SJCRH30 (cell line): ENCODE measurements at regions not wholly inside any gene's neighbourhood (a gene's known extent, or its start where the extent isn't known, plus 50 kb on each side); places are given as distances from the start of the nearest gene placed in this dataset.
"Not testable (repeated sequence)": the region's sequence is repeated elsewhere in the genome, so short reads cannot be mapped to it uniquely, and the experiment has no call there.

Experiments
- DNase-seq, 2 experiments: peaks; one replicate each; pipeline ENCODE4 v3.0.0-alpha.2; 2015 to 2020
- H3K27ac ChIP-seq: fragments of 250-450 bp; sonication (Bioruptor Pico); 2 replicates; pipeline ENCODE4 v1.5.1; 2020; ENCODE audit warnings: mild to moderate bottlenecking, moderate library complexity
- H3K27me3 ChIP-seq: fragments of 250-450 bp; sonication (Bioruptor Pico); 2 replicates; pipeline ENCODE4 v1.5.1; 2020; ENCODE audit warnings: mild to moderate bottlenecking, moderate library complexity
- H3K36me3 ChIP-seq: fragments of 250-450 bp; sonication (Bioruptor Pico); 2 replicates; pipeline ENCODE4 v1.5.1; 2020; ENCODE audit warnings: mild to moderate bottlenecking, moderate library complexity
- H3K4me1 ChIP-seq: fragments of 250-450 bp; sonication (Bioruptor Pico); 2 replicates; pipeline ENCODE4 v1.5.1; 2020; ENCODE audit warnings: mild to moderate bottlenecking, moderate library complexity
- H3K4me3 ChIP-seq: fragments of 250-450 bp; sonication (Bioruptor Pico); 2 replicates; pipeline ENCODE4 v1.5.1; 2020; ENCODE audit warnings: mild to moderate bottlenecking, moderate library complexity
- H3K9me3 ChIP-seq: fragments of 250-450 bp; sonication (Bioruptor Pico); replicated peaks from 2 replicates; pipeline ENCODE4 v1.5.1; 2020; ENCODE audit warnings: mild to moderate bottlenecking, moderate library complexity

DNA sequence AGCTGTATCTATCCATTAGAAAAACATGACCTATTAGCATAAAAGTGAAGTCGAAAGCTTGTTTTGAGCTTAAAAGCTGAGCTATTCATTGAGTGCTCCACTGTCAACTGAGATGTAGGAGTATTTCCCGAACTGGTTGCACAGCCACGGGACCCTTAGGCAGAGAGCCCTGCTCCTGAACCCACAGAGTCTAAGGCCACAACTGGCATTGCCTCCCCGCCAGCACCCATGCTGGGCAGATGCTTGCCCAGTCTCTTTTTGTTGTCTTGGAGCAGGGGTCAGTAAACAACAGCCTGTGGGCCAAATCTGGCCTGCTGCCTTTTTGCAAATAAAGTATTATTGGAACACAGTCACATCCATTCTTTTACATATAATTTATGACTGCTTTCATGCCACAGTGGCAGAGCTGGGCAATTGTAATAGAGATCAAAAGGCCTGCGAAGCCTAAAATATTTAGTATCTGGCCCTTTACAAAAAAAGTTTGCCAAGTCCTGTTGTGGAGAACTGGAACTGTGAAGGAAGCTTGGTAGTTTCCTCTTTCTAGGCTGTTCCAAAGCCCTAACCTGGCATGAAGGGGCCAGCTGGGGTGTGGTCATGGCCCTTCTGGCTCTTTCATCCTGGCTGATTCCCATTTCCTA is 58.4 kb upstream of the WAPL start:
- no peak for DNase-seq
- no peaks in the 10 kb centered on the region for H3K9me3 ChIP-seq
- H3K4me3 ChIP-seq: no peak overlapping the region
- no peaks in the 10 kb centered on the region for H3K27me3 ChIP-seq
- no peak overlapping the region for H3K27ac ChIP-seq
- H3K4me1 ChIP-seq: no peaks in the 10 kb centered on the region
- no peaks in the 10 kb centered on the region for H3K36me3 ChIP-seq

DNA sequence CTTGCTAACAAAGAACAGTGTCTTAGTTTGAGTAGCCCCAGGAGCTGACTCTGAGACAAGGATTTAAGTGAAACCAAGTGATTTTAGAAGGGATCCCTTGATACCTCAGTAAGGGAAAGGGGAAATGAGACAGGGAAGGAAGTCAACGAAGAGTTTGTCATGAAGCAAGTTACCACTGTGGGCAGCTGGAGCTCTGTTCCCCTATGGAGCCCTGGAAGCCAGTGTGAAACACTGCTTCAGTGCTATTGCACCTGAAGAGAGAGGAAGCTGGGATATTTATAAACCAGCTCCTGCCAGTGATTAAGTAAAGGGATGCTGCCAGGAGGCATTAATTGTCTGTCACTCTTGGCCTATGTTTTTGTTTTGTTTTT is 58.9 kb upstream of the WAPL start:
- Histone ChIP-seq H3K9me3 (no peaks in the 10 kb centered on the region), H3K36me3 (no peaks in the 10 kb centered on the region), H3K4me1 (no peaks in the 10 kb centered on the region), H3K27me3 (no peaks in the 10 kb centered on the region), H3K27ac (no peak overlapping the region), H3K4me3 (no peak overlapping the region)
- no peak for DNase-seq

DNA sequence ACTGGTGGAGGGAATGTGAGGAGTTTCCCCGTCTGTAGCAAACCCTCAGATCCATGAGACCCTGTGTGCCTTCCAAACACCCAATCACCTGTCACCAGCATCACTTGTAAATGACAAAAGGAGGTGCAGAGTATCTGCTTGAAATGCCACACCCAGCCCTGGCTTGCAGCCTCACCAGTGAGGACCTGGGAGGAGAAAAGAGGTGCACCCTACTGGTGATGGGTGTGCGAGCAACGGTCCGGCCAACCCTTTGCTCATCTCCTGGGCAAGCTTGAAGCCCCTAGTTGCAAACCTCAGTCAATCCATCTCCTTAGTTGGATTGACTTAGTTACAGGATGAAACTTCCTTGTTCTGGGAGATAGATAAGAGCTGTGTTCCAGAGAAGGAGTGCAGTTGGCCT is 62.4 kb upstream of the WAPL start:
- Histone ChIP-seq H3K36me3 (no peaks in the 10 kb centered on the region), H3K27ac (no peak overlapping the region), H3K27me3 (no peaks in the 10 kb centered on the region), H3K9me3 (no peaks in the 10 kb centered on the region), H3K4me1 (no peaks in the 10 kb centered on the region), H3K4me3 (no peak overlapping the region)
- no peak for DNase-seq

DNA sequence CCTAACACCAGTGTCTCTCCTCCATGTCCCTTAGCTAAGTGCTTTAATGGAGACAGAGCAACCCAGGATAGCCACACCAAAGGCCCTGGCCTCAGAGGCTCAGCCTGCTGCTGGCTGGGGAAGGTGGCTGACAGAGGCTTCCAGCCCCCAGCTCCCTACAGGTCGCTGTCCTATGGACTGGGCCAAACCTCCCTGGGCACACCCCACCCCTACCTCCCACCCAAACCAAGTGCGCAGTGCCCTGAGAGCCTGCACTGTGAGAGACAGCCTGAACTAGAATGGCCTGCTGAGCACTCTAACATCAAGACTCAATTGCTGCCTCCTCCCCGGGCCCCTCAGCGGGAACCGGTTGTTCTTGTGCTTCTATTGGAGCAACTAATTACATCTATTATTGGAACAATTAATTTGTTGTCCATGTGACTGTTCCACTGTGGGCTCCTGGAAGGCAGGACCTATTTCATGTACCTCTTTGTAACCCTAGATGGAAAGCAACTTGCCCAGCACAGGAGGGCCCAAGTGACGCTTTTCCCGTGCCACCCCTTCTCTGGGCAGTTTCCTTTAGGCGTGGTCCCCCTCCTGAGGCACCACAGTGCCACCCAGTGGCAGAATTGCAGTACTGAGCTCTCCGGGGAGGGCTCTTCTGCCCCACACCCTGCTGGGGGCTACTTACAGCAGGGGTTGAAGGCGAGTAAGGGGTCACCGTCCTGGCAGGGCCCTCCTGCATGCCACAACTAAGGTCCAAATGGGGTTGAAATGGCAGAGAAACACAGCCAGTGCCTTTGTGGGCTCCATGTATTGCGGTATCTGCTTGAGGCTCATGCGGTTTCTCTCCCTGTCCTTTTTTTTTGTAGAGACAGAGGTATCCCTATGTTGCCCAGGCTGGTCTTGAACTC is 63.7 kb upstream of the WAPL start:
- no peaks in the 10 kb centered on the region for H3K9me3 ChIP-seq
- no peaks in the 10 kb centered on the region for H3K4me1 ChIP-seq
- H3K36me3 ChIP-seq: no peaks in the 10 kb centered on the region
- no peak overlapping the region for H3K27ac ChIP-seq
- H3K27me3 ChIP-seq: no peaks in the 10 kb centered on the region
- DNase-seq: peak; percentile 36 to 73
- no peak overlapping the region for H3K4me3 ChIP-seq

DNA sequence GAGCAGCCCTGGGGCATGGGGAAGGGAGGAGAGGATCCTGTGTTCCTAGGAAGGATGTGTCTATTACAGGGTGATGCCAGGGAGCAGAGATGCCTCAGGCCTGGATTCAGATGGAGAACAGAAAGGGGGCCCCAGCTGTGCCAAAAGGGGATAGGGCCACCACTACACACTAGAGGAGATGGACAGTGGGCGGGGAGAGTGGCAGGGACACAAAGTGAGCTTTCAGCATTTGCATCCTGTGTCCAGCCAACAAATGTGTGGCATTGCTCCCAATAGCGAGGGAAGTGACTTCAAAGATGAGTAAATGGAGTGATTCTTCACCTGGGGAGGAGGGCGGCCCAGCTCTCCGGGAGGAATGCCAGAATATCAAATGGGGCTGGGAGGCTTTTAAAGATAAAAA is 64.9 kb upstream of the WAPL start:
- DNase-seq: no peak
- Histone ChIP-seq H3K4me3 (no peak overlapping the region), H3K36me3 (no peaks in the 10 kb centered on the region), H3K27me3 (no peaks in the 10 kb centered on the region), H3K9me3 (no peaks in the 10 kb centered on the region), H3K27ac (no peak overlapping the region), H3K4me1 (no peaks in the 10 kb centered on the region)

DNA sequence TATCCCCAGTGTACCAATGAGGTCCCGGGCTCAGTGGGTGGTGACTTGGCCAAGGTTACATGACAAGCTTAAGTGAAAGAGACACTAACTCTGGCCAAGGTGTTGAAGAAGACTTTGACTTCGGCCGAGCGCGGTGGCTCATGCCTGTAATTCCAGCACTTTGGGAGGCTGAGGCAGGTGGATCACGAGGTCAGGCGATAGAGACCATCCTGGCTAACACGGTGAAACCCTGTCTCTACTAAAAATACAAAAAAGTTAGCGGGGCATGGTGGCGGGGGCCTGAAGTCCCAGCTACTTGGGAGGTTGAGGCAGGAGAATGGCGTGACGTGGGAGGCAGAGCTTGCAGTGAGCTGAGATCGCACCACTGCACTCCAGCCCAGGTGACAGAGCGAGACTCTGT is 65.6 kb upstream of the OPN4 start:
- H3K36me3 ChIP-seq, H3K27me3 ChIP-seq, H3K4me3 ChIP-seq, H3K9me3 ChIP-seq, H3K4me1 ChIP-seq, DNase-seq, H3K27ac ChIP-seq: not testable (repeated sequence)

DNA sequence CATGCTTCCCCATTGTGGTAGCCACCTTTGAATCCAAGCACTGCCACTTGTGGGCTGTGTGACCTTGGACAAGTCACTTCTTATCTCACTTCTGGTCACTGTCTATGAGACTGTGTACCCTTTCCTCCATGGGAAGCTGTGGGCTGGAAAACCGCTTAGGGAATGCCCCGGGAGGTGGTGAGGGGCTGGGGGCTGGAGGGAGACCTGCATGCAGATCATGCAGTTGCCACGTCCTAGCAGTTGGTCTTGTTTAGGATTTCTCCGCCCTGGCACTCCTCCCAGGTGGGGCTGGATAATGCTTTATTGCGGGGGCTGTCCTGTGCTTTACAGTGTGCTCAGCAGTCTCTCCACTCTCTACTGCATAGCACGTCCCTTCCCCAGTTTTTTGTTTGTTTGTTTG is 62.9 kb upstream of the OPN4 start:
- Histone ChIP-seq H3K9me3 (no peaks in the 10 kb centered on the region), H3K4me1 (no peaks in the 10 kb centered on the region), H3K4me3 (no peak overlapping the region), H3K27me3 (no peaks in the 10 kb centered on the region), H3K36me3 (no peaks in the 10 kb centered on the region), H3K27ac (no peak overlapping the region)
- DNase-seq: no peak

DNA sequence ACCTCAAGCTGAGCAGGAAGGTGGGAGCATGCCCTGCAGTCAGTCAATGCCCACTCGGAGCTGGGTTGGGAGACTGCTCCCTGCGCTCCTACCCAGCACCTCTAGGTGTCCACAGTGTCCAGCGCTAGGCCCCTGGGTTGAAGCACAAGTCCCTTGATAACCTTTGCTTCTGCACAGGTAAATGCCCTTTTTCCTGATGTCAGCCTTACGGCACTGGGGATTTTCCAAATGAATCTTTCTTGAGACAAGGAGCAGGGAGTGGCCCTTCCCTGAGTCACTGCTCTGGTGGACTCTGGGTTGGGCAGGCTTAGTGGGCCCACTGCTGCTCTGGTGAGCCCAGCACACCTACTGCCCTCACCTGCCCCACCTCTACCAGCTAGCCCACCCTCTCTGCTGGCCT is 61.9 kb upstream of the OPN4 start:
- DNase-seq: no peak
- Histone ChIP-seq H3K36me3 (no peaks in the 10 kb centered on the region), H3K27ac (no peak overlapping the region), H3K27me3 (no peaks in the 10 kb centered on the region), H3K9me3 (no peaks in the 10 kb centered on the region), H3K4me3 (no peak overlapping the region), H3K4me1 (no peaks in the 10 kb centered on the region)

DNA sequence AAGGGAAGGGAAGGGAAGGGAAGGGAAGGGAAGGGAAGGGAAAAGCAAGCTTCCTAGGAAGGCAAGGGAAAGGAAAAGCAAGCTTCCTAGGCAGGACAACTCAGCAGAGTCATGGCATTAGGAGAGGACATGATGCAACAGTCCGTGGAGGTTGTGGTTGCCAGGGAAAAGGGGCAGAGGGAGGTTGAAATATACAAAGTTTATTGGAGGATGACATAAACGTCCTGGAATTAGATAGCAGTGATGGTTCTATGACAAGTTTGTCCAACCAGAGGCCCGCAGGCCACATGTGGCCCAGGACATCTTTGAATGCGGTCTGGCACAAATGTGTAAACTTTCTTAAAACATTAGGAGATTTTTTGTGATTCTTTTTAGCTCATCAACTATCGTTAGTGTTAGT is 59.8 kb upstream of the OPN4 start:
- H3K9me3 ChIP-seq: no peaks in the 10 kb centered on the region
- no peaks in the 10 kb centered on the region for H3K27me3 ChIP-seq
- H3K4me3 ChIP-seq: no peak overlapping the region
- H3K36me3 ChIP-seq: no peaks in the 10 kb centered on the region
- H3K27ac ChIP-seq: no peak overlapping the region
- peaks cover 12% of the 10 kb centered on the region for H3K4me1 ChIP-seq
- DNase-seq: no peak

DNA sequence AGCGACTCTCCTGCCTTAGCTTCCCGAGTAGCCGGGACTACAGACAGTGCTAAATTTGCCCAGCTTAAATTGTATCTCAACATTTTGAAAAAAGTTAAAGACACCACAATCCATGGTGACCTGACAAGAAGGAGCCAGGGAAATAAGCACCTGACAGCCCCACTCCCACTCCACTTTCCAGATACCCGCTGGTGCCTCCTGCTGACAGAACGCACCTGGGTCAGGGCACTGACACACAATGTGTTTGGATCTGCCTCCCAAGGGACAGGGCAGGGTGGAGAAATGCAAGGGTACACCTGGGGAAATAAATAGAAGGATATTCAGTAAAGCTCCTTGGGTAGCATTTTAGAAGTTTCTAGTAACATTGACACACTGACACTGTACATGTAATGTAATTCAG is 58.9 kb upstream of the OPN4 start:
- H3K9me3 ChIP-seq: no peaks in the 10 kb centered on the region
- H3K36me3 ChIP-seq: no peaks in the 10 kb centered on the region
- no peak overlapping the region for H3K4me3 ChIP-seq
- no peak for DNase-seq
- H3K27me3 ChIP-seq: no peaks in the 10 kb centered on the region
- peaks cover 12% of the 10 kb centered on the region for H3K4me1 ChIP-seq
- H3K27ac ChIP-seq: no peak overlapping the region

DNA sequence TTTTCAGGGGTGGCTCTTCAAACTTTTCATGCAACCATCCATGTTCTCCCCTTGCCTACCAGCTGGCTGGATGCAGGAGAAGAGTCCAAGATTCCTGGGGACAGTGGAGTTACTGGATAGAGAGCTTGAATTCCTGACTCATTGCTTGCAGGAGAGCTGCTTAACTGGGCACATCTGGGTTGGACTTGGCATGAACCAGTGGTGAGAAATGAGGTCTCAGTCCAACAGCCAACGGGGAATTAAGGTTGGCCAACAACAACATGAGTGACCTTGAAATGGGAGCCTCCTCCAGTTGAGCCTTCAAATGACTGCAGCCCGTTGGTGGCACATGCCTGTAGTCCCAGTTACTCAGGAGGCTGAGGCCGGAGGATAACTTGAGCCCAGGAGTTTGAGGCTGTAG is 58.1 kb upstream of the OPN4 start:
- no peak overlapping the region for H3K4me3 ChIP-seq
- no peaks in the 10 kb centered on the region for H3K9me3 ChIP-seq
- no peaks in the 10 kb centered on the region for H3K27me3 ChIP-seq
- H3K27ac ChIP-seq: no peak overlapping the region
- no peak for DNase-seq
- H3K36me3 ChIP-seq: no peaks in the 10 kb centered on the region
- peaks cover 12% of the 10 kb centered on the region for H3K4me1 ChIP-seq

DNA sequence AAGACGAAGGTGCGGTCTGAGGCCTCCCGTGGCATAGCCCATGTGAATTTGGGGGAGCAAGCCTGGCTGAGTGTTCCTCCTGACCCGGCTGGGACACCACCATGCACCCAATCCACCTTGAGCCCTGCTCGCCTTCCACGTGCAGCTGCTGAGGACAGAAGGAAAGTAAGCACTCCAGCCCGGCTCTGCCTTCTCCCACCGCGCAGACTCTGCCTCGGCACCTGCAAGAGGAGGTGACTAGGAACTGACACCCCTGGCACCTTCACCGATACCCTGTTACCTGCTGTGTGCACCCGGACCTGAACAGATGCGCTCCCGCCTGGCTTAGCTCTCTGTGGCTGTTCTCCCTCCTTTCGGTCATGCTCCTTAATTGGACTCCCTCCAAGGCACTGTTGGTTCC is 57.0 kb upstream of the OPN4 start:
- Histone ChIP-seq H3K4me1 (peaks cover 12% of the 10 kb centered on the region), H3K4me3 (no peak overlapping the region), H3K36me3 (no peaks in the 10 kb centered on the region), H3K27me3 (no peaks in the 10 kb centered on the region), H3K9me3 (no peaks in the 10 kb centered on the region), H3K27ac (peak overlapping the region; percentile 72)
- DNase-seq: no peak

DNA sequence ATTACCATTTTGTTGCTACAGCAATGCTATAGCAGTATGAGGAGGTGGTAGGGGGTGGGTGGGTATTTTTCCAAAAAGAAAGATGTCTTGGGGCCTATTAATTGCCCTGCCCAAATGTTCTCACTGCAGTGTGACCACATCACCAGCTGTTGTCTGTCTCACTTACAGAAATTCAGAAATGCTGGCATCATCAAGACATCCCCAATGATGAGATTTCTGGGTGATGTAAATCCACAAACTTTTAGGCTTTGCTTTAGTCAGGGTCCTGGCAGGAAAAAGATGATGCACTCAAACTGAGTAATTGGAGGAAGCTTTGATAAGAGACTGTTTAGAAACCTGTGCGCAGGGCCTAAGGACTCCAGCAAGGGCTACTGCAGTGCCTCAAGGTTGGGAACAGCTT is 56.2 kb upstream of the OPN4 start:
- Histone ChIP-seq H3K27ac (peak overlapping the region; percentile 72), H3K4me1 (peaks cover 12% of the 10 kb centered on the region), H3K36me3 (no peaks in the 10 kb centered on the region), H3K27me3 (no peaks in the 10 kb centered on the region), H3K4me3 (no peak overlapping the region), H3K9me3 (no peaks in the 10 kb centered on the region)
- DNase-seq: peak; percentile 25 to 54

DNA sequence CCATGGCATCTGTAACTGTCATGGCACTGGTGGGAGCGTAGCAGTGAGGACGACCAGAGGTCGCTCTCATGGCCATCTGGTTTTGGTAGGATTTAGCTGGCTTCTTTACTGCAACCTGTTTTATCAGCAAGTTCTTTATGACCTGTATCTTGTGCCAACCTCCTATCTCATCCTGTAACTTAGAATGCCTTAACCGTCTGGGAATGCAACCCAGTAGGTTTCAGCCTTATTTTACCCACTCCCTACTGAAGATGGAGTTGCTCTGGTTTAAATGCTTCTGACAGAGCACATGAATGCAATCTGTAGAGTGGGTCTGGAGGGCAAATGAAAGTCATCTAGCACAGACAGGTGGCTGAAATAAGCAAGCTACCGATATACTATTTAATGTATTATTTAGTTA is 55.3 kb upstream of the OPN4 start:
- H3K4me3 ChIP-seq: no peak overlapping the region
- no peak overlapping the region for H3K27ac ChIP-seq
- H3K4me1 ChIP-seq: peaks cover 12% of the 10 kb centered on the region
- no peaks in the 10 kb centered on the region for H3K36me3 ChIP-seq
- DNase-seq: no peak
- no peaks in the 10 kb centered on the region for H3K9me3 ChIP-seq
- no peaks in the 10 kb centered on the region for H3K27me3 ChIP-seq

DNA sequence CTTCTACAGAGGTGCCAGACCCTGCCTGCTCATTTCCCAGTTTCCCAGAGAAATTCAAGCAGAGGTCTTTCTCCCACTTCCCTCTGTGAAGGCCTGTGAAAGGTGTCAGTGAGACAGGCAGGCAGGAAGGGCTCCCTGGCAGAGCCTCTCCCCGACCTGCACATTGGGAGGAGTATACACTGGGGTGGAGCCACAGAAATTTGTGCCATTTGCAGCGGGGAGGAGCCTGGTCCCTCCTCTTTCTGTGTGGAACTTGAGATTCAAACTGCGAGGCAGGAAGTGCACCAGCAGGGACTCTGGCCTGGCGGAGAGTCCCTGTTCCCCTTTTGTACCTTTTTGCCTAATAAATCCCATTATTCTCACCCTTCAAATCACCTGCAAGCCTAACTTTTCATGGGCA is 54.6 kb upstream of the OPN4 start:
- Histone ChIP-seq H3K27me3 (no peaks in the 10 kb centered on the region), H3K4me3 (no peak overlapping the region), H3K27ac (no peak overlapping the region), H3K4me1 (peaks cover 12% of the 10 kb centered on the region), H3K36me3 (no peaks in the 10 kb centered on the region), H3K9me3 (no peaks in the 10 kb centered on the region)
- peak in 1 of 2 experiments; percentile 20 for DNase-seq

DNA sequence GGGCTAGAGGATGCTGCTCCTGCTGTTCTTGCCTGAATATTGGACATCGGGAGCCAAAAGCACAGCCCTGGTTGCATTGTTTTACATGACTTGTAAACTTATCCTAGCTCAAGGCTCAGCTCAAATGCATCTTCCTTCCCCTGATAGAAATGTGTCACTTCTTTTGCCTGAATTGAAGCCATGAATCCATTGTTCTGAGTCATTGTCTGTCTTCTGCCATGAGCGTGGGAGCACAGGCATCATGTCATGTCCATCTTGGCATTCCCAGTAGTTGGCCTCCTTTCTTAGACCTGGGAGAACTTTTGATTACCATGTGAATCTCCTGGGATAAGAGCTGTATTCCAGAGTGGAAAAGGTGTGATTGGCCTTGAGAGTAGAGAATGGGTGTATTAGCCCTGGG is 54.1 kb upstream of the OPN4 start:
- Histone ChIP-seq H3K27ac (no peak overlapping the region), H3K27me3 (no peaks in the 10 kb centered on the region), H3K9me3 (no peaks in the 10 kb centered on the region), H3K4me3 (no peak overlapping the region), H3K4me1 (peaks cover 12% of the 10 kb centered on the region), H3K36me3 (no peaks in the 10 kb centered on the region)
- DNase-seq: no peak
